NCI-H345 treated with DMSO at 0.1 percent for 48 hours (cell line): ENCODE measurements at regions not wholly inside any gene's neighbourhood (a gene's known extent, or its start where the extent isn't known, plus 50 kb on each side); places are given as distances from the start of the nearest gene placed in this dataset.
"Not testable (repeated sequence)": the region's sequence is repeated elsewhere in the genome, so short reads cannot be mapped to it uniquely, and the experiment has no call there.

Experiments
- DNase-seq: peaks from one replicate; lab custom pipeline; 2025; ENCODE audit not compliant: unreplicated experiment; lab: John Stamatoyannopoulos, UW

GRCh38 chr11:92045301-92045700 is 179.3 kb upstream of the FAT3 start:
- DNase-seq: no peak

- DNase-seq: no peak
Observed at GRCh38 chr11:92035488-92035887, 189.1 kb upstream of the FAT3 start.

GRCh38 chr11:92027136-92027535 is 197.5 kb upstream of the FAT3 start:
- DNase-seq: not testable (repeated sequence)

- no peak for DNase-seq
Observed at GRCh38 chr11:92026664-92027063, 198.0 kb upstream of the FAT3 start.

GRCh38 chr11:92024788-92025187 is 199.8 kb upstream of the FAT3 start:
- no peak for DNase-seq

- no peak for DNase-seq
Observed at GRCh38 chr11:92022499-92022898, 202.1 kb upstream of the FAT3 start.

- no peak for DNase-seq
Observed at GRCh38 chr11:92018332-92018731, 206.3 kb upstream of the FAT3 start.

GRCh38 chr11:92008249-92008648 is 216.4 kb upstream of the FAT3 start:
- DNase-seq: no peak

- no peak for DNase-seq
Observed at GRCh38 chr11:92002568-92002967, 222.1 kb upstream of the FAT3 start.

GRCh38 chr11:91998481-91998880 is 226.1 kb upstream of the FAT3 start:
- DNase-seq: peak; percentile 24

- DNase-seq: peak; percentile 21
Observed at GRCh38 chr11:91997226-91997625, 227.4 kb upstream of the FAT3 start.

- DNase-seq: no peak
Observed at GRCh38 chr11:91996526-91996925, 228.1 kb upstream of the FAT3 start.

- DNase-seq: not testable (repeated sequence)
Observed at GRCh38 chr11:91988443-91988842, 236.2 kb upstream of the FAT3 start.

GRCh38 chr11:91986218-91986617 is 238.4 kb upstream of the FAT3 start:
- DNase-seq: no peak

- DNase-seq: no peak
Observed at GRCh38 chr11:91984033-91984584, 240.5 kb upstream of the FAT3 start.

- no peak for DNase-seq
Observed at GRCh38 chr11:91981995-91982394, 242.6 kb upstream of the FAT3 start.

GRCh38 chr11:91979775-91980174 is 244.8 kb upstream of the FAT3 start:
- no peak for DNase-seq

- DNase-seq: no peak
Observed at GRCh38 chr11:91978747-91979146, 245.9 kb upstream of the FAT3 start.

GRCh38 chr11:91972665-91973266 is 251.9 kb upstream of the FAT3 start:
- DNase-seq: no peak

- DNase-seq: no peak
Observed at GRCh38 chr11:91970624-91971023, 254.0 kb upstream of the FAT3 start.

- DNase-seq: no peak
Observed at GRCh38 chr11:91969486-91969885, 255.1 kb upstream of the FAT3 start.

GRCh38 chr11:91967691-91968045 is 256.9 kb upstream of the FAT3 start:
- DNase-seq: no peak

- no peak for DNase-seq
Observed at GRCh38 chr11:91967026-91967690, 257.5 kb upstream of the FAT3 start.
